ENCODE measurements at regions not wholly inside any gene's neighbourhood (a gene's known extent, or its start where the extent isn't known, plus 50 kb on each side); places are given as distances from the start of the nearest gene placed in this dataset.
"Not testable (repeated sequence)": the region's sequence is repeated elsewhere in the genome, so short reads cannot be mapped to it uniquely, and the experiment has no call there.

GRCh38 chr20:50359607-50360217, 150.5 kb upstream of the PTPN1 start:
- H3K36me3 ChIP-seq (replicated peaks in 1 of 2) = no peaks in the 10 kb centered on the region
- no peak overlapping the region for H3K27ac ChIP-seq
- intact Hi-C loops (cut with DNase I) = loop anchor here in 1 of 2 donors (10.0 kb wide), 1 partner anchor 155 kb away; no protein-coding TSS in a partner anchor
- TF ChIP-seq POLR2A (IDR thresholded peaks at IDR 0.05) (no peak), CTCF (IDR thresholded peaks at IDR 0.05) (no peak)
- H3K27me3 ChIP-seq = no peaks in the 10 kb centered on the region
- no peaks in the 10 kb centered on the region for H3K9me3 ChIP-seq (replicated peaks in 1 of 3)
- peaks cover 0 to 5% of the 10 kb centered on the region in 2 donors for H3K4me1 ChIP-seq (replicated peaks in 1 of 2)
- 73 to 87% (median 79%) methylated on average over 8 of the region's 8 CpGs for WGBS, 4 donors
- peak in 1 of 7 donors; percentile 14 for DNase-seq
- no peak overlapping the region for H3K4me3 ChIP-seq

GRCh38 chr20:50360218-50360672, 149.9 kb upstream of the PTPN1 start:
- peaks cover 0 to 5% of the 10 kb centered on the region in 2 donors for H3K4me1 ChIP-seq (replicated peaks in 1 of 2)
- 81 to 86% (median 83%) methylated on average over 4 to 8 of the region's 8 CpGs for WGBS, 4 donors
- intact Hi-C loops (cut with DNase I) = no loop called here

GRCh38 chr20:50360921-50361320, 149.3 kb upstream of the PTPN1 start:
- WGBS, 4 donors = 74 to 83% (median 77%) methylated on average over 7 to 8 of the region's 8 CpGs
- H3K36me3 ChIP-seq (replicated peaks in 1 of 2) = no peaks in the 10 kb centered on the region
- H3K27ac ChIP-seq = no peak overlapping the region
- H3K4me1 ChIP-seq (replicated peaks in 1 of 2) = peaks cover 0 to 5% of the 10 kb centered on the region in 2 donors
- no peak for TF ChIP-seq POLR2A (IDR thresholded peaks at IDR 0.05)
- TF ChIP-seq CTCF (IDR thresholded peaks at IDR 0.05) = no peak
- peak in 1 of 7 donors; percentile 9 for DNase-seq
- no peaks in the 10 kb centered on the region for H3K9me3 ChIP-seq (replicated peaks in 1 of 3)
- no peaks in the 10 kb centered on the region for H3K27me3 ChIP-seq
- no peak overlapping the region for H3K4me3 ChIP-seq
- intact Hi-C loops (cut with DNase I) = no loop called here

More at GRCh38 chr20:50360218-50360672, 149.9 kb upstream of the PTPN1 start:
- peak in 1 of 7 donors; percentile 10 for DNase-seq
- no peak for TF ChIP-seq CTCF (IDR thresholded peaks at IDR 0.05)
- no peak for TF ChIP-seq POLR2A (IDR thresholded peaks at IDR 0.05)
- H3K9me3 ChIP-seq (replicated peaks in 1 of 3) = no peaks in the 10 kb centered on the region
- H3K36me3 ChIP-seq (replicated peaks in 1 of 2) = no peaks in the 10 kb centered on the region
- no peaks in the 10 kb centered on the region for H3K27me3 ChIP-seq
- H3K4me3 ChIP-seq = no peak overlapping the region
- no peak overlapping the region for H3K27ac ChIP-seq

DNA sequence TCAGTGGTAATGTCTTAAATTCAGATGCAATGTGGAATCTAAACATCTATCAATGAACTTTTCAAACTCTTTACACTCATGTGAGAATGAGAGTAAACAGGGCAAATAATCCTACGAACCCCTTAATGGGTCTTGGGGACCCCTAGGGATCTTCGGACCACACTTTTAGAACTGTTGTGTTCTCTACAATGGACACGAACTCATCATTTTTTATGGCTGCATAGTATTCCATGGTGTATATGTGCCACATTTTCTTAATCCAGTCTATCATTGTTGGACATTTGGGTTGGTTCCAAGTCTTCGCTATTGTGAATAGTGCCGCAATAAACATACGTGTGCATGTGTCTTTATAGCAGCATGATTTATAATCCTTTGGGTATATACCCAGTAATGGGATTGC, 148.0 kb upstream of the PTPN1 start:
- H3K4me1 ChIP-seq (replicated peaks in 1 of 2) = peaks cover 0 to 11% of the 10 kb centered on the region in 2 donors
- H3K27me3 ChIP-seq; H3K36me3 ChIP-seq (replicated peaks in 1 of 2); DNase-seq; H3K4me3 ChIP-seq; H3K27ac ChIP-seq; H3K9me3 ChIP-seq (replicated peaks in 1 of 3); intact Hi-C loops (cut with DNase I): not testable (repeated sequence)
- WGBS, 4 donors = 78 to 95% (median 92%) methylated on average over 3 to 6 of the region's 6 CpGs

DNA sequence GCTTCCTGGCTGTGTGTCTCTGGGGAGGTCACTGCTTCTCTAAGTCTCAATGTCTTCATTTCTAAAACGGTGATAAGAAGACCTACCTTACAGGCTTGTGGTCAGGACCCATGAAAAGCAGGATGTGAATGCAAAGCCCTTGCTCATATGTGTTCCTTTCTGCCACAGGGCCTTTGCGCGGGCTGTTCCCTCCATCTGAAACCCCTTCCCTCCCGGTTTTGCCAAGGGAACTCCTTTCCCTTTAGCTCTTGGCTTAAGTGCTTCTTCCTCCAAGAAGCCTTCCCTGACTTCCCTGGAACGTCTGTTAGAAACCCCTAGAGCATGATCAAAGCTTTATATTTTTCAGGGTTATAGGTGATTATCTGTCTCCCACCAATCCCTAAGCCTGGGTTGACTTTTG, 147.2 kb upstream of the PTPN1 start:
- DNase-seq = no peak
- Histone ChIP-seq H3K9me3 (replicated peaks in 1 of 3) (no peaks in the 10 kb centered on the region), H3K27ac (no peak overlapping the region), H3K4me3 (no peak overlapping the region), H3K4me1 (replicated peaks in 1 of 2) (peaks cover 0 to 11% of the 10 kb centered on the region in 2 donors), H3K27me3 (no peaks in the 10 kb centered on the region), H3K36me3 (replicated peaks in 1 of 2) (no peaks in the 10 kb centered on the region)
- intact Hi-C loops (cut with DNase I) = no loop called here
- WGBS, 4 donors = 53 to 81% (median 70%) methylated on average over 5 of the region's 5 CpGs
- TF ChIP-seq POLR2A (IDR thresholded peaks at IDR 0.05) (no peak), CTCF (IDR thresholded peaks at IDR 0.05) (no peak)

Data from adrenal gland (tissue), 9 donors.